Adrenal gland (tissue), 5 donors: ENCODE measurements at regions not wholly inside any gene's neighbourhood (a gene's known extent, or its start where the extent isn't known, plus 50 kb on each side); places are given as distances from the start of the nearest gene placed in this dataset.

Source experiments
- POLR2A ChIP-seq, 2 donors: fragments of 450-650 bp; IDR thresholded peaks; one replicate each; pipeline ENCODE4 v1.6.1; 2017; ENCODE audit warnings: antibody characterized with exemption in 2 of 2, mild to moderate bottlenecking in 2 of 2, moderate library complexity in 1 of 2
- TF ChIP-seq, protein P1 (sequence below), 6 experiments: fragments of 450-650 bp in 4 of 6; fragments of 200-600 bp in 2 of 6; sonication (generic) in 1 of 6; IDR thresholded peaks; 1 replicate in 5 of 6; 2 replicates in 1 of 6; pipeline versions ENCODE4 v1.5.1 to v1.8.0; 2016 to 2021; ENCODE audit warnings: antibody characterized with exemption in 6 of 6, mild to moderate bottlenecking in 2 of 6, moderate library complexity in 1 of 6
- donor health status: DM: no; HTN: no; CAD: no.

GRCh38 chr4:156182269-156182668 lies 228.6 kb upstream of the CTSO start:
- TF ChIP-seq, protein P1, sequence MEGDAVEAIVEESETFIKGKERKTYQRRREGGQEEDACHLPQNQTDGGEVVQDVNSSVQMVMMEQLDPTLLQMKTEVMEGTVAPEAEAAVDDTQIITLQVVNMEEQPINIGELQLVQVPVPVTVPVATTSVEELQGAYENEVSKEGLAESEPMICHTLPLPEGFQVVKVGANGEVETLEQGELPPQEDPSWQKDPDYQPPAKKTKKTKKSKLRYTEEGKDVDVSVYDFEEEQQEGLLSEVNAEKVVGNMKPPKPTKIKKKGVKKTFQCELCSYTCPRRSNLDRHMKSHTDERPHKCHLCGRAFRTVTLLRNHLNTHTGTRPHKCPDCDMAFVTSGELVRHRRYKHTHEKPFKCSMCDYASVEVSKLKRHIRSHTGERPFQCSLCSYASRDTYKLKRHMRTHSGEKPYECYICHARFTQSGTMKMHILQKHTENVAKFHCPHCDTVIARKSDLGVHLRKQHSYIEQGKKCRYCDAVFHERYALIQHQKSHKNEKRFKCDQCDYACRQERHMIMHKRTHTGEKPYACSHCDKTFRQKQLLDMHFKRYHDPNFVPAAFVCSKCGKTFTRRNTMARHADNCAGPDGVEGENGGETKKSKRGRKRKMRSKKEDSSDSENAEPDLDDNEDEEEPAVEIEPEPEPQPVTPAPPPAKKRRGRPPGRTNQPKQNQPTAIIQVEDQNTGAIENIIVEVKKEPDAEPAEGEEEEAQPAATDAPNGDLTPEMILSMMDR (IDR thresholded peaks at IDR 0.05): no peak
- no peak for TF ChIP-seq POLR2A (IDR thresholded peaks at IDR 0.05)
